ENCODE measurements at regions not wholly inside any gene's neighbourhood (a gene's known extent, or its start where the extent isn't known, plus 50 kb on each side); places are given as distances from the start of the nearest gene placed in this dataset.

DNA sequence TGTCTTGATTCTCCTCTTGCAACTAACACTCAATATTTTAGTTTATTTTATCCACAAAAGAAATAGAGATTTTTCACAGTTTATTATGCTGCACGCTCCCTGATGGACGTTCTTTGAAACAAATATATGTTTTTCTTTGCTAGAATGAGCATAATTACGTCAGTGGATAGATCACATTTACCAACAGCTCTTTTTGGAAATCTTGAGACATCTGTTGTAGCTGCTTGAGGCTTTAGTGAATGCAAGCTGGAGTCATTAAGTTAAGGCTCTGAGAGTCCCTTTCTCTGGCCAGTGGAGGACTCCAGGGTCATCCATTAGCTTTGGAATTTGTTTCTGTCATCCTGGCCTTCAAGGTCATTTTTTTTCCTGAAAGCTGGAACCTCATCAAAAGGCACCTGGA is 405.6 kb upstream of the TMEM132C start:
- H3K27ac Mint-ChIP-seq: no peak overlapping the region
- H3K36me3 Mint-ChIP-seq (ENCODE audit: low read depth): peaks cover 59% of the 10 kb centered on the region
- H3K27me3 Mint-ChIP-seq (ENCODE audit: insufficient read depth, low read depth, poor library complexity): peaks cover 2% of the 10 kb centered on the region
- Histone ChIP-seq H3K79me2 (replicated peaks; ENCODE audit: insufficient read depth) (no peaks in the 10 kb centered on the region), H3K36me3 (ENCODE audit: insufficient read depth) (no peaks in the 10 kb centered on the region; the same call in 1 of the 2 replicates), H3K4me2 (no peak overlapping the region), H3K9me2 (ENCODE audit: insufficient read depth) (no peaks in the 10 kb centered on the region), H3K4me1 (ENCODE audit: insufficient read depth) (no peaks in the 10 kb centered on the region), H3K27ac (ENCODE audit: low read depth) (no peak overlapping the region), H2AFZ (no peak overlapping the region), H3K4me3 (no peak overlapping the region), H3K27me3 (ENCODE audit: insufficient read depth) (no peaks in the 10 kb centered on the region), H3F3A (replicated peaks; ENCODE audit: low read depth) (no peaks in the 10 kb centered on the region), H4K20me1 (replicated peaks; ENCODE audit: insufficient read depth) (no peaks in the 10 kb centered on the region)
- H3K4me3 Mint-ChIP-seq: no peak overlapping the region
- no peaks in the 10 kb centered on the region for H3K4me1 Mint-ChIP-seq
- H3K9me3 Mint-ChIP-seq: peaks cover 93% of the 10 kb centered on the region
- DNase-seq (ENCODE audit: low spot score) (no peak), ATAC-seq (no peak)
- TF ChIP-seq EZH2phosphoT487 (IDR thresholded peaks at IDR 0.05; ENCODE audit: unreplicated experiment): no peak
- TF ChIP-seq NANOG (IDR thresholded peaks at IDR 0.05; ENCODE audit: borderline replicate concordance): no peak
- no peak for TF ChIP-seq POLR2AphosphoS5 (IDR thresholded peaks at IDR 0.05; ENCODE audit: low read depth)
- no peak for TF ChIP-seq ZNF331 (CRISPR knock-in tag; IDR thresholded peaks at IDR 0.05; ENCODE audit: low read depth)
- TF ChIP-seq, protein P1, sequence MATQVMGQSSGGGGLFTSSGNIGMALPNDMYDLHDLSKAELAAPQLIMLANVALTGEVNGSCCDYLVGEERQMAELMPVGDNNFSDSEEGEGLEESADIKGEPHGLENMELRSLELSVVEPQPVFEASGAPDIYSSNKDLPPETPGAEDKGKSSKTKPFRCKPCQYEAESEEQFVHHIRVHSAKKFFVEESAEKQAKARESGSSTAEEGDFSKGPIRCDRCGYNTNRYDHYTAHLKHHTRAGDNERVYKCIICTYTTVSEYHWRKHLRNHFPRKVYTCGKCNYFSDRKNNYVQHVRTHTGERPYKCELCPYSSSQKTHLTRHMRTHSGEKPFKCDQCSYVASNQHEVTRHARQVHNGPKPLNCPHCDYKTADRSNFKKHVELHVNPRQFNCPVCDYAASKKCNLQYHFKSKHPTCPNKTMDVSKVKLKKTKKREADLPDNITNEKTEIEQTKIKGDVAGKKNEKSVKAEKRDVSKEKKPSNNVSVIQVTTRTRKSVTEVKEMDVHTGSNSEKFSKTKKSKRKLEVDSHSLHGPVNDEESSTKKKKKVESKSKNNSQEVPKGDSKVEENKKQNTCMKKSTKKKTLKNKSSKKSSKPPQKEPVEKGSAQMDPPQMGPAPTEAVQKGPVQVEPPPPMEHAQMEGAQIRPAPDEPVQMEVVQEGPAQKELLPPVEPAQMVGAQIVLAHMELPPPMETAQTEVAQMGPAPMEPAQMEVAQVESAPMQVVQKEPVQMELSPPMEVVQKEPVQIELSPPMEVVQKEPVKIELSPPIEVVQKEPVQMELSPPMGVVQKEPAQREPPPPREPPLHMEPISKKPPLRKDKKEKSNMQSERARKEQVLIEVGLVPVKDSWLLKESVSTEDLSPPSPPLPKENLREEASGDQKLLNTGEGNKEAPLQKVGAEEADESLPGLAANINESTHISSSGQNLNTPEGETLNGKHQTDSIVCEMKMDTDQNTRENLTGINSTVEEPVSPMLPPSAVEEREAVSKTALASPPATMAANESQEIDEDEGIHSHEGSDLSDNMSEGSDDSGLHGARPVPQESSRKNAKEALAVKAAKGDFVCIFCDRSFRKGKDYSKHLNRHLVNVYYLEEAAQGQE (IDR thresholded peaks at IDR 0.05; ENCODE audit: unreplicated experiment): no peak
- TF ChIP-seq, protein P2, sequence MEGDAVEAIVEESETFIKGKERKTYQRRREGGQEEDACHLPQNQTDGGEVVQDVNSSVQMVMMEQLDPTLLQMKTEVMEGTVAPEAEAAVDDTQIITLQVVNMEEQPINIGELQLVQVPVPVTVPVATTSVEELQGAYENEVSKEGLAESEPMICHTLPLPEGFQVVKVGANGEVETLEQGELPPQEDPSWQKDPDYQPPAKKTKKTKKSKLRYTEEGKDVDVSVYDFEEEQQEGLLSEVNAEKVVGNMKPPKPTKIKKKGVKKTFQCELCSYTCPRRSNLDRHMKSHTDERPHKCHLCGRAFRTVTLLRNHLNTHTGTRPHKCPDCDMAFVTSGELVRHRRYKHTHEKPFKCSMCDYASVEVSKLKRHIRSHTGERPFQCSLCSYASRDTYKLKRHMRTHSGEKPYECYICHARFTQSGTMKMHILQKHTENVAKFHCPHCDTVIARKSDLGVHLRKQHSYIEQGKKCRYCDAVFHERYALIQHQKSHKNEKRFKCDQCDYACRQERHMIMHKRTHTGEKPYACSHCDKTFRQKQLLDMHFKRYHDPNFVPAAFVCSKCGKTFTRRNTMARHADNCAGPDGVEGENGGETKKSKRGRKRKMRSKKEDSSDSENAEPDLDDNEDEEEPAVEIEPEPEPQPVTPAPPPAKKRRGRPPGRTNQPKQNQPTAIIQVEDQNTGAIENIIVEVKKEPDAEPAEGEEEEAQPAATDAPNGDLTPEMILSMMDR (conservative IDR thresholded peaks at IDR 0.05; ENCODE audit: low read depth in 2 of 2): no peak
- TF ChIP-seq, protein P3, sequence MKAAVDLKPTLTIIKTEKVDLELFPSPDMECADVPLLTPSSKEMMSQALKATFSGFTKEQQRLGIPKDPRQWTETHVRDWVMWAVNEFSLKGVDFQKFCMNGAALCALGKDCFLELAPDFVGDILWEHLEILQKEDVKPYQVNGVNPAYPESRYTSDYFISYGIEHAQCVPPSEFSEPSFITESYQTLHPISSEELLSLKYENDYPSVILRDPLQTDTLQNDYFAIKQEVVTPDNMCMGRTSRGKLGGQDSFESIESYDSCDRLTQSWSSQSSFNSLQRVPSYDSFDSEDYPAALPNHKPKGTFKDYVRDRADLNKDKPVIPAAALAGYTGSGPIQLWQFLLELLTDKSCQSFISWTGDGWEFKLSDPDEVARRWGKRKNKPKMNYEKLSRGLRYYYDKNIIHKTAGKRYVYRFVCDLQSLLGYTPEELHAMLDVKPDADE (IDR thresholded peaks at IDR 0.05): no peak
- no peak for TF ChIP-seq ZNF114 (CRISPR knock-in tag; IDR thresholded peaks at IDR 0.05)
- no peak for TF ChIP-seq JUNB (IDR thresholded peaks at IDR 0.05; ENCODE audit: unreplicated experiment)

DNA sequence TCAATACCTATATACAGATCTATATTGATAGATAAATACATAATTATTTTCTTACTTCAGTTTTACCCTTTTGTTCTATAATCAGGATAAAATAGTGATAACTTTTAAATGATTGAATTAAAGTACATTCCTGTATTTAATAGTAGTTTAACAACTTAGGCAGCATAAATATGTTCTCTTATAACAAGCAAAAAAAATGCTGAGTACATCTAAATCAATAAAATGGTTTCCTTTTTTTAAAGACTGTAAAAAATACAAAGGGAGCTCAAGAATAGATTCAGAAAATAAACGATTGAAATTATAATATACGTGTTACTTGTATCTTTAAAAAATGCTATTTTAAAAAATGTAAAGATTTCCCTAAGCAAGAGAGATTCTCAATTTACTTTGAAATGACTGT is 393.7 kb upstream of the TMEM132C start:
- Histone ChIP-seq H3K4me1 (ENCODE audit: insufficient read depth) (no peaks in the 10 kb centered on the region), H3K4me2 (no peak overlapping the region), H3K27me3 (ENCODE audit: insufficient read depth) (no peaks in the 10 kb centered on the region), H3K4me3 (no peak overlapping the region), H3F3A (replicated peaks; ENCODE audit: low read depth) (no peaks in the 10 kb centered on the region), H2AFZ (no peak overlapping the region), H3K27ac (ENCODE audit: low read depth) (no peak overlapping the region), H3K79me2 (replicated peaks; ENCODE audit: insufficient read depth) (no peaks in the 10 kb centered on the region), H4K20me1 (replicated peaks; ENCODE audit: insufficient read depth) (no peaks in the 10 kb centered on the region), H3K36me3 (ENCODE audit: insufficient read depth) (no peaks in the 10 kb centered on the region), H3K9me2 (ENCODE audit: insufficient read depth) (no peaks in the 10 kb centered on the region)
- H3K36me3 Mint-ChIP-seq (ENCODE audit: low read depth): peaks cover 15% of the 10 kb centered on the region; the same call in 2 of the 3 replicates
- no peak overlapping the region for H3K4me3 Mint-ChIP-seq
- H3K27me3 Mint-ChIP-seq (ENCODE audit: insufficient read depth, low read depth, poor library complexity): no peaks in the 10 kb centered on the region
- no peak for ATAC-seq
- no peaks in the 10 kb centered on the region for H3K4me1 Mint-ChIP-seq
- H3K9me3 Mint-ChIP-seq: peaks cover 69% of the 10 kb centered on the region
- DNase-seq (ENCODE audit: low spot score): no peak
- H3K27ac Mint-ChIP-seq: no peak overlapping the region
- no peak for TF ChIP-seq STAT1 (IDR thresholded peaks at IDR 0.05; ENCODE audit: unreplicated experiment)
- TF ChIP-seq CREB1 (CRISPR knock-in tag; IDR thresholded peaks at IDR 0.05; ENCODE audit: low read depth): no peak
- TF ChIP-seq, protein P3 (IDR thresholded peaks at IDR 0.05): no peak
- no peak for TF ChIP-seq EZH2phosphoT487 (IDR thresholded peaks at IDR 0.05; ENCODE audit: unreplicated experiment)
- TF ChIP-seq, protein P1 (IDR thresholded peaks at IDR 0.05; ENCODE audit: unreplicated experiment): no peak
- TF ChIP-seq EZH2 (IDR thresholded peaks at IDR 0.05; ENCODE audit: low read depth, unreplicated experiment): no peak
- no peak for TF ChIP-seq ZNF114 (CRISPR knock-in tag; IDR thresholded peaks at IDR 0.05)
